Prostate gland (tissue), 2 donors: ENCODE measurements at regions not wholly inside any gene's neighbourhood (a gene's known extent, or its start where the extent isn't known, plus 50 kb on each side); places are given as distances from the start of the nearest gene placed in this dataset.

Experiments
- POLR2A ChIP-seq: fragments of 450-650 bp; IDR thresholded peaks from one replicate; pipeline ENCODE4 v1.6.1; 2016; ENCODE audit warnings: antibody characterized with exemption, mild to moderate bottlenecking
- TF ChIP-seq, protein P1 (sequence below), 4 experiments: fragments of 200-600 bp in 2 of 4; fragments of 450-650 bp in 2 of 4; sonication (generic) in 2 of 4; IDR thresholded peaks; 1 replicate in 3 of 4; 2 replicates in 1 of 4; pipeline ENCODE4 v1.5.1; 2016 to 2019; ENCODE audit warnings: antibody characterized with exemption in 4 of 4, mild to moderate bottlenecking in 2 of 4, moderate library complexity in 2 of 4

DNA sequence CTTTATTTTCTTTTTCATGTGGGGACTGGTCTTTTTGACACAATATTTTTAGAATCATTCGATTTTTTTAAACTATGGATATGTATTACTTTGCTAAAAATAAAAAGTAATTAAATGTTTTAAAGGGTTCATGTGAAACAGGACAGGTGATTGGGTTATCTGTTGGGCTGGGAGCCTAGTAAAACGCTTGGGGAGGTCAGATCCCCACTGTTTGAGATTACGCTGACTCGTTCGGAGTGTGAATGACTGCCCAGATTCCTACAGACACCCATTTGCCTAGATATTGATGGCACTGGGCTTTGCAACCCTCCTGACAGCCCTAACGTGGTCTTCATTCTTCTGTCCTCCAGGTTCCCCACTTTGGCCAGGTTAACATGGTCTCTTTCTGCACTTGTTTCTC is 62.9 kb upstream of the UBASH3B start:
- TF ChIP-seq, protein P1, sequence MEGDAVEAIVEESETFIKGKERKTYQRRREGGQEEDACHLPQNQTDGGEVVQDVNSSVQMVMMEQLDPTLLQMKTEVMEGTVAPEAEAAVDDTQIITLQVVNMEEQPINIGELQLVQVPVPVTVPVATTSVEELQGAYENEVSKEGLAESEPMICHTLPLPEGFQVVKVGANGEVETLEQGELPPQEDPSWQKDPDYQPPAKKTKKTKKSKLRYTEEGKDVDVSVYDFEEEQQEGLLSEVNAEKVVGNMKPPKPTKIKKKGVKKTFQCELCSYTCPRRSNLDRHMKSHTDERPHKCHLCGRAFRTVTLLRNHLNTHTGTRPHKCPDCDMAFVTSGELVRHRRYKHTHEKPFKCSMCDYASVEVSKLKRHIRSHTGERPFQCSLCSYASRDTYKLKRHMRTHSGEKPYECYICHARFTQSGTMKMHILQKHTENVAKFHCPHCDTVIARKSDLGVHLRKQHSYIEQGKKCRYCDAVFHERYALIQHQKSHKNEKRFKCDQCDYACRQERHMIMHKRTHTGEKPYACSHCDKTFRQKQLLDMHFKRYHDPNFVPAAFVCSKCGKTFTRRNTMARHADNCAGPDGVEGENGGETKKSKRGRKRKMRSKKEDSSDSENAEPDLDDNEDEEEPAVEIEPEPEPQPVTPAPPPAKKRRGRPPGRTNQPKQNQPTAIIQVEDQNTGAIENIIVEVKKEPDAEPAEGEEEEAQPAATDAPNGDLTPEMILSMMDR (IDR thresholded peaks at IDR 0.05): no peak
- no peak for TF ChIP-seq POLR2A
